Keratinocyte (primary cell): ENCODE measurements at regions not wholly inside any gene's neighbourhood (a gene's known extent, or its start where the extent isn't known, plus 50 kb on each side); places are given as distances from the start of the nearest gene placed in this dataset.
"Not testable (repeated sequence)": the region's sequence is repeated elsewhere in the genome, so short reads cannot be mapped to it uniquely, and the experiment has no call there.

ENCODE experiments used
- DNase-seq: peaks from one replicate; pipeline ENCODE4 v3.0.0-alpha.2; 2011; ENCODE audit warnings: low read depth, missing footprints, low spot score
- FAIRE-seq: peaks from 2 replicates; lab custom pipeline; 2011; peaks lifted over from hg19 to GRCh38; lab: Jason Lieb, UNC
- H2AFZ ChIP-seq: 2 replicates; pipeline ENCODE4 v1.6.0; 2012; ENCODE audit warnings: low read length, control low read depth, inconsistent platforms; ENCODE audit not compliant: control insufficient read depth
- H3K27ac ChIP-seq: 2 replicates; pipeline ENCODE4 v1.5.1; 2011; ENCODE audit warnings: low read length; ENCODE audit not compliant: control insufficient read depth, insufficient read depth
- H3K27me3 ChIP-seq: 3 replicates; pipeline ENCODE4 v1.6.0; 2011; ENCODE audit warnings: low read length; ENCODE audit not compliant: control insufficient read depth, insufficient read depth; ENCODE audit errors: extremely low read depth
- H3K36me3 ChIP-seq, 2 experiments: 2 replicates in 1 of 2; 3 replicates in 1 of 2; pipeline ENCODE4 v1.5.1; 2011; ENCODE audit warnings: low read length in 2 of 2, mild to moderate bottlenecking in 1 of 2; ENCODE audit not compliant: control insufficient read depth in 2 of 2, insufficient read depth in 2 of 2; ENCODE audit errors: extremely low read depth in 1 of 2
- H3K4me1 ChIP-seq: 3 replicates; pipeline ENCODE4 v1.5.1; 2011; ENCODE audit warnings: low read length; ENCODE audit not compliant: control insufficient read depth, insufficient read depth; ENCODE audit errors: extremely low read depth
- H3K4me2 ChIP-seq: 3 replicates; pipeline ENCODE4 v1.6.0; 2011; ENCODE audit warnings: low read depth, low read length; ENCODE audit not compliant: control insufficient read depth, insufficient read depth; ENCODE audit errors: extremely low read depth
- H3K4me3 ChIP-seq, 3 experiments: fragments of 200-600 bp in 1 of 3; sonication (generic) in 1 of 3; 2 replicates in 2 of 3; 3 replicates in 1 of 3; pipeline ENCODE4 v1.5.1; 2011 to 2016; ENCODE audit warnings: low read length in 3 of 3, mild to moderate bottlenecking in 3 of 3, control low read depth in 2 of 3, inconsistent platforms in 1 of 3, low read depth in 1 of 3, mixed read lengths in 1 of 3, mixed run types in 1 of 3, moderate library complexity in 1 of 3; ENCODE audit not compliant: control insufficient read depth in 2 of 3, insufficient read depth in 2 of 3; ENCODE audit errors: extremely low read depth in 1 of 3
- H3K79me2 ChIP-seq: 2 replicates; pipeline ENCODE4 v1.6.0; 2012; ENCODE audit warnings: low read length; ENCODE audit not compliant: control insufficient read depth, insufficient read depth
- H3K9ac ChIP-seq: 3 replicates; pipeline ENCODE4 v1.6.0; 2011; ENCODE audit warnings: low read length; ENCODE audit not compliant: control insufficient read depth, insufficient read depth; ENCODE audit errors: extremely low read depth
- H3K9me1 ChIP-seq: 3 replicates; pipeline ENCODE4 v1.6.0; 2011; ENCODE audit warnings: low read length; ENCODE audit not compliant: control insufficient read depth, insufficient read depth; ENCODE audit errors: extremely low read depth
- H3K9me3 ChIP-seq: 2 replicates; pipeline ENCODE4 v1.5.1; 2012; ENCODE audit warnings: low read depth, low read length; ENCODE audit not compliant: control insufficient read depth
- H4K20me1 ChIP-seq: 3 replicates; pipeline ENCODE4 v1.6.0; 2011; ENCODE audit warnings: low read length; ENCODE audit not compliant: control insufficient read depth, insufficient read depth; ENCODE audit errors: extremely low read depth
- dilution Hi-C: fragments of 300-500 bp; cut with MboI; formaldehyde crosslinking; loops from one replicate; pipeline ENCODE4 v1.7.0; 2020; ENCODE audit warnings: low sequenced_read_pairs; ENCODE audit not compliant: extremely low pct_ligation_motif_present

DNA sequence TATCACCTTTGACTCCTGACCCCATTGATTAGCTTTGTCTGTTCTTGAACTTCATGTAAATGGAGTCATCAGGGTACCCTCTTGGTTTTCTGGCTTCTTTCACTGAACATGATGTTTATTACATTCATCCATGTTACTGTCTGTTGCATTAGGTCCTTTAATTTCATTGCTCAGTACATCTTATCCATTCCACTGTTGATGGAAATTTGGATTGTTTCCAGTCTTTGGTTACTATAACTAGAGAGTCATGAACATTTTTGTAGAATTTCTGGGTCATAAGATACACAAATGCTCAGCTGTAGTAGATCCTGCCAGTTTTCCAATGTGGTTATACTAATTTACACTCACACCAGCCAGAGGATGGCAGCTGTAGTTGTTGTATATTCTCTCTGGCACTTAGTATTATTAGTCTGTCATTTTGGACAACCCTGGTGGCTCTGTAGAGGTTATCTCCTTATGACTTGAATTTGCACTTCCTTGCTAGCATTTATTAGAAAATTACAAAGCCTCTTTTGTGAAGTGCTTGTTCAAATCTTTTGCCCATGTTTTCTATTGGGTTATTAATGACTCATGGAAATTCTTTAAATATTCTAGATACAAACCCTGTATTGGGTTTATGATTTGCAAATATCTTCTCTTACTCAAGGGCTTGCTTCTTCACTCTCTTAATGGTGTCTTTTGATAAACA lies 214.7 kb downstream of the BCL2L11 start:
- H3K9me3 ChIP-seq, H3K4me3 ChIP-seq, H3K4me1 ChIP-seq, H3K27ac ChIP-seq, H3K79me2 ChIP-seq, H3K4me2 ChIP-seq, H3K9me1 ChIP-seq, dilution Hi-C loops, FAIRE-seq, H2AFZ ChIP-seq, H3K27me3 ChIP-seq, DNase-seq, H4K20me1 ChIP-seq, H3K9ac ChIP-seq, H3K36me3 ChIP-seq: not testable (repeated sequence)

DNA sequence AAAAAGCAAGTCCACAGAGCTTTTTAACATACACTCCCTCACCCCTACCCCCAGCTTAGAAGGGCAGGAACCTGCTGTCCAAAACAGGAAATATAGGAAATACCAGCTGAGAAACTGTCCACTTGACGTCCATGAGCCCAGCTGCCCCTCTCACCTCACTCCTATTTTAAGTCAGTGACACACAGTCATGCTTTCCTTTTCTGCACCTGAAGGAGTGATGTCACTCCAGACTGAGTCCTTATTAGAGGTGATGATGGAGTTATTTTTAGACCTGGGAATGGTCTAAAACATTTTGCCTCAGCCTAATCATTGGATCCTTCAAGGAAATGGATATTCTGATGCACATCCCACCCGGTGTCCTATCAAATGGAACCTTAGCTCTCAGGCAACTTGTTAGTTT lies 217.8 kb downstream of the BCL2L11 start:
- dilution Hi-C loops, H3K4me1 ChIP-seq, H3K4me3 ChIP-seq, H3K9me1 ChIP-seq, H3K9ac ChIP-seq, DNase-seq, FAIRE-seq, H3K9me3 ChIP-seq, H4K20me1 ChIP-seq, H3K79me2 ChIP-seq, H2AFZ ChIP-seq, H3K27me3 ChIP-seq, H3K27ac ChIP-seq, H3K36me3 ChIP-seq, H3K4me2 ChIP-seq: not testable (repeated sequence)

DNA sequence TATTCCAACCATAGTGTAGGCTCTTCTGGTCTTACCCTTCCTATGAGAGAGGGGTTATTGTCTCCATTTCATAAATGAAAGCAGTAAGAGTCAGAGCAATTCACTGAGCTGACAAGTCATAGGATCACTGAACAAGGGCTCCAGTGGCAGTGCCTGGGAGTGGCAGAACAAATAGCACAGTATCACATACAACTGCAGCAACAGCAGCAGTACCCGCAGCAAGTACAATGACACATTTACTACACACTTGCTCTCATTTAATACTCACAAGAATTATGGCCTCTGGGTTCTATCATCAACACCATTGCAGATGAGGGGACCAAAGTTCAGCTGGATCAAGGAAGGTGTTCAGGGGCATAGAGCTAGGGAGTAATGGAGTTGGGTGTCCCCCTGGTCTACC lies 218.8 kb downstream of the BCL2L11 start:
- H3K9me3 ChIP-seq, dilution Hi-C loops, H3K4me2 ChIP-seq, H3K9ac ChIP-seq, H3K27ac ChIP-seq, H4K20me1 ChIP-seq, H3K4me3 ChIP-seq, H3K27me3 ChIP-seq, H2AFZ ChIP-seq, H3K4me1 ChIP-seq, H3K36me3 ChIP-seq, DNase-seq, H3K79me2 ChIP-seq, H3K9me1 ChIP-seq: not testable (repeated sequence)
- peak; percentile 17 for FAIRE-seq

DNA sequence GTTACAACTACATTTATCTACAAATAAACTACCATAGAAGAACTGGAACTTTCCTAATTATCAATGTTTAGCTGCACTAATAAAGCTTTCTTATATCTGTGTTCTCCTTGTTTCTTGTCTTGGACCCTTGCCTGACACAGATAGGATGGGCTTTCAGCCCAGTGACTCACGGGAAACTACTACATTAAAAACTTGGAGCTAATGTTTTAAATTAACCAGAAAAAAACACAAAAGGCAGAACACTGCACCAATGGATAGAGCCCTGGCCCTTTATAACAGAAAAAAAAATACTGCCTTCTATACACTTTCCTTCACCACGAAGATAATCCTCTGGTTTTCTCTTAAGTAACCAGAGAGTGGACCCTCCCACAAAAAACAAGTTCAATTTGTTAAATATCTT lies 223.9 kb downstream of the BCL2L11 start:
- H3K27ac ChIP-seq, H3K9me3 ChIP-seq, H3K27me3 ChIP-seq, H4K20me1 ChIP-seq, dilution Hi-C loops, H3K4me3 ChIP-seq, H3K9ac ChIP-seq, H3K36me3 ChIP-seq, H3K9me1 ChIP-seq, H3K4me1 ChIP-seq, FAIRE-seq, H2AFZ ChIP-seq, DNase-seq, H3K79me2 ChIP-seq, H3K4me2 ChIP-seq: not testable (repeated sequence)

DNA sequence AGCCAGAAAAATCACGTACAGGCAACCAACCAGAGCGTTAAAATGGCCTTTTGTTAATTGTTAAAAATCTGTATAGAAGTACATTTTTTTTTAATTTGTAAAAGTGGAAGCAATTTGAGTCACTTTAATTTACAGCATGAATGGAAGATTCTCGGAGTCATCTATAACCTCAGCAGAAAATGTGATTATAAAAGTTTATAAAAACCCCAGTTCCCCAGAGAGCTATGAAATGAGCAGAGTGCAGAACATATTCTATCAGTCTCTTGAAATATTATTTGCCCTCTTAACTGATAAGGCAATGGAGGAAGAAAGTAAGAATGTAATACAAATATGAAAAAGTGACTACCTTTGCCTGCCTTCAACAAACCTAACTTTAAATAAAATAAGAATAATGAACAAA lies 224.7 kb downstream of the BCL2L11 start:
- H4K20me1 ChIP-seq, H3K9me3 ChIP-seq, H3K4me3 ChIP-seq, H3K27me3 ChIP-seq, H2AFZ ChIP-seq, H3K79me2 ChIP-seq, dilution Hi-C loops, FAIRE-seq, H3K27ac ChIP-seq, H3K9ac ChIP-seq, H3K4me1 ChIP-seq, DNase-seq, H3K4me2 ChIP-seq, H3K9me1 ChIP-seq, H3K36me3 ChIP-seq: not testable (repeated sequence)
